H9 (cell line): ENCODE measurements at regions not wholly inside any gene's neighbourhood (a gene's known extent, or its start where the extent isn't known, plus 50 kb on each side); places are given as distances from the start of the nearest gene placed in this dataset.

Source experiments
- DNase-seq: peaks from one replicate; pipeline ENCODE4 v3.0.0-alpha.2; 2017
- H2AFZ ChIP-seq: one replicate; pipeline ENCODE4 v1.6.1; 2013; ENCODE audit warnings: mild to moderate bottlenecking, low read length, control low read depth, moderate library complexity
- H2AK5ac ChIP-seq: 2 replicates; pipeline ENCODE4 v1.6.1; 2013; ENCODE audit warnings: low read length, control low read depth, mixed read lengths; ENCODE audit not compliant: insufficient read length
- H2BK120ac ChIP-seq: one replicate; pipeline ENCODE4 v1.6.1; 2013; ENCODE audit warnings: low read depth, mild to moderate bottlenecking, low read length, control low read depth, inconsistent platforms; ENCODE audit not compliant: poor library complexity, severe bottlenecking
- H2BK12ac ChIP-seq: 2 replicates; pipeline ENCODE4 v1.6.1; 2013; ENCODE audit warnings: low read length, control low read depth, mixed read lengths, low read depth; ENCODE audit not compliant: insufficient read length
- H2BK15ac ChIP-seq: 2 replicates; pipeline ENCODE4 v1.6.1; 2013; ENCODE audit warnings: low read depth, low read length, control low read depth
- H2BK20ac ChIP-seq: one replicate; pipeline ENCODE4 v1.6.1; 2013; ENCODE audit warnings: low read depth, mild to moderate bottlenecking, low read length, control low read depth, inconsistent platforms; ENCODE audit not compliant: poor library complexity, severe bottlenecking
- H2BK5ac ChIP-seq: 2 replicates; pipeline ENCODE4 v1.6.1; 2013; ENCODE audit warnings: low read length, control low read depth, mixed read lengths; ENCODE audit not compliant: insufficient read length
- H3K14ac ChIP-seq: 2 replicates; pipeline ENCODE4 v1.6.1; 2013; ENCODE audit warnings: low read length, control low read depth; ENCODE audit not compliant: insufficient read depth
- H3K18ac ChIP-seq: 2 replicates; pipeline ENCODE4 v1.6.1; 2013; ENCODE audit warnings: low read depth, mild to moderate bottlenecking, mixed read lengths, low read length, control low read depth; ENCODE audit not compliant: insufficient read length
- H3K23ac ChIP-seq: 2 replicates; pipeline ENCODE4 v1.6.1; 2013; ENCODE audit warnings: low read length, control low read depth, mixed read lengths, low read depth; ENCODE audit not compliant: insufficient read length
- H3K23me2 ChIP-seq: 2 replicates; pipeline ENCODE4 v1.6.1; 2013; ENCODE audit warnings: low read depth, mild to moderate bottlenecking, mixed read lengths, low read length, control low read depth; ENCODE audit not compliant: insufficient read length, poor library complexity, severe bottlenecking
- H3K27ac ChIP-seq: 2 replicates; pipeline ENCODE4 v1.5.1; 2013; ENCODE audit warnings: low read length, control low read depth, mixed read lengths, low read depth; ENCODE audit not compliant: insufficient read length
- H3K27me3 ChIP-seq: 2 replicates; pipeline ENCODE4 v1.6.1; 2013; ENCODE audit warnings: low read length, control low read depth, inconsistent platforms; ENCODE audit not compliant: insufficient read depth
- H3K4ac ChIP-seq: 2 replicates; pipeline ENCODE4 v1.6.1; 2013; ENCODE audit warnings: low read depth, mild to moderate bottlenecking, control low read depth, inconsistent platforms, low read length, moderate library complexity
- H3K4me1 ChIP-seq: 2 replicates; pipeline ENCODE4 v1.6.1; 2013; ENCODE audit warnings: low read length, control low read depth, inconsistent platforms; ENCODE audit not compliant: insufficient read depth
- H3K4me2 ChIP-seq: 2 replicates; pipeline ENCODE4 v1.6.1; 2013; ENCODE audit warnings: low read length, control low read depth, mixed read lengths; ENCODE audit not compliant: insufficient read length, insufficient read depth
- H3K56ac ChIP-seq: 2 replicates; pipeline ENCODE4 v1.6.1; 2013; ENCODE audit warnings: low read depth, mild to moderate bottlenecking, mixed read lengths, low read length, control low read depth; ENCODE audit not compliant: insufficient read length
- H3K79me1 ChIP-seq: 2 replicates; pipeline ENCODE4 v1.6.1; 2013; ENCODE audit warnings: low read depth, mild to moderate bottlenecking, moderate library complexity, low read length, control low read depth, inconsistent platforms; ENCODE audit not compliant: insufficient read depth, poor library complexity, severe bottlenecking
- H3K79me2 ChIP-seq: 2 replicates; pipeline ENCODE4 v1.6.1; 2013; ENCODE audit warnings: low read length, control low read depth, inconsistent platforms; ENCODE audit not compliant: insufficient read depth
- H3K9ac ChIP-seq: 2 replicates; pipeline ENCODE4 v1.6.1; 2013; ENCODE audit warnings: low read length, control low read depth, mixed read lengths; ENCODE audit not compliant: insufficient read length; ENCODE audit errors: extremely low read depth
- H3K9me3 ChIP-seq: one replicate; pipeline ENCODE4 v1.6.1; 2013; ENCODE audit warnings: low read depth, low read length, inconsistent platforms; ENCODE audit not compliant: control insufficient read depth
- H3T11ph ChIP-seq: one replicate; pipeline ENCODE4 v1.6.1; 2013; ENCODE audit warnings: mild to moderate bottlenecking, low read length, control low read depth, inconsistent platforms
- H4K20me1 ChIP-seq: one replicate; pipeline ENCODE4 v1.6.1; 2013; ENCODE audit not compliant: control insufficient read depth, insufficient read length, insufficient read depth
- H4K5ac ChIP-seq: 2 replicates; pipeline ENCODE4 v1.6.1; 2013; ENCODE audit warnings: low read depth, mild to moderate bottlenecking, mixed read lengths, low read length, control low read depth; ENCODE audit not compliant: insufficient read length
- H4K8ac ChIP-seq: replicated peaks from 2 replicates; pipeline ENCODE4 v1.6.1; 2013; ENCODE audit warnings: low read length, control low read depth, mixed read lengths, low read depth; ENCODE audit not compliant: insufficient read length
- H4K91ac ChIP-seq: 2 replicates; pipeline ENCODE4 v1.6.1; 2013; ENCODE audit warnings: low read depth, mild to moderate bottlenecking, moderate library complexity, mixed read lengths, low read length, control low read depth; ENCODE audit not compliant: insufficient read length
- H3K27ac Mint-ChIP-seq, 3 experiments: 2 replicates in 2 of 3; 3 replicates in 1 of 3; pipeline ENCODE4 v1.8.0; 2020 to 2021; ENCODE audit warnings: mixed read lengths in 3 of 3, mild to moderate bottlenecking in 1 of 3, moderate library complexity in 1 of 3
- H3K27me3 Mint-ChIP-seq: 2 replicates; pipeline ENCODE4 v1.8.0; 2021; ENCODE audit warnings: low read depth, mild to moderate bottlenecking, moderate library complexity, mixed read lengths
- H3K36me3 Mint-ChIP-seq, 3 experiments: 2 replicates in 2 of 3; 3 replicates in 1 of 3; pipeline ENCODE4 v1.8.0; 2020 to 2021; ENCODE audit warnings: low read depth in 3 of 3, mixed read lengths in 3 of 3; ENCODE audit not compliant: insufficient read depth in 1 of 3
- H3K4me1 Mint-ChIP-seq, 2 experiments: 2 replicates each; pipeline ENCODE4 v1.8.0; 2020; ENCODE audit warnings: mixed read lengths in 2 of 2
- H3K4me3 Mint-ChIP-seq, 2 experiments: 2 replicates in 1 of 2; 3 replicates in 1 of 2; pipeline ENCODE4 v1.8.0; 2020 to 2021; ENCODE audit warnings: mild to moderate bottlenecking in 2 of 2, mixed read lengths in 2 of 2, moderate library complexity in 1 of 2
- H3K9me3 Mint-ChIP-seq, 2 experiments: 2 replicates in 1 of 2; 3 replicates in 1 of 2; pipeline ENCODE4 v1.8.0; 2020; ENCODE audit warnings: mild to moderate bottlenecking in 2 of 2, mixed read lengths in 2 of 2, moderate library complexity in 1 of 2
- WGBS: extraction: QIAGEN DNeasy Blood & Tissue Kit; methylation state at CpG from one replicate; pipeline ENCODE4 v1.1.7; 2013; ENCODE audit warnings: missing lambda C conversion rate, low lambda C conversion rate, mixed read lengths; ENCODE audit not compliant: insufficient read length; ENCODE audit errors: extremely low coverage; 5-methylcytosine and 5-hydroxymethylcytosine counted together
- TF ChIP-seq, protein P1 (sequence below): fragments of 200-600 bp; sonication (generic); conservative IDR thresholded peaks from 3 replicates; pipeline ENCODE4 v1.8.0; 2021; ENCODE audit warnings: antibody characterized with exemption, mild to moderate bottlenecking

DNA sequence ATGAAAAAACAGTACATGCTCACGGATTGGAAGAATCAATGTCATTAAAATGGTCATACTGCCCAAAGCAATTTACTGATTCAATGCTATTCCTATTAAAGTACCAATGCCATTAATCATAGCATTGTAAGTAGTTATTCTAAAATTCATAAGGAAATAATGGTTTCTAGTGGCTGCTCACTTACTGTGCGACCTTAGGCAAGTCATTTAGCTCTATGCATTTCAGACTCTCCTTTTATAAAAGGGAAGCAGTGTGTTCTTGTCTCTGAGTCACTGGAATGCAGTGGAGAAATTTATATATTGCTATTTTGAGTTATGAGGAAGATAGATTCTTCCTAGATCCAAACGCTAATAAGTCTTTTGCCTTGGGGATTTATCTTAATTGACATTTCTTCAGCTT is 174.8 kb downstream of the KCNA4 start:
- Histone ChIP-seq H4K8ac (no peak overlapping the region), H2BK12ac (no peak overlapping the region), H3K27me3 (no peaks in the 10 kb centered on the region), H3K23me2 (no peaks in the 10 kb centered on the region), H4K20me1 (no peaks in the 10 kb centered on the region), H2BK120ac (no peak overlapping the region), H2AFZ (no peak overlapping the region), H3T11ph (no peak overlapping the region), H2AK5ac (no peak overlapping the region), H3K27ac (no peak overlapping the region), H4K91ac (no peak overlapping the region), H3K4ac (no peak overlapping the region), H2BK20ac (no peak overlapping the region), H3K79me1 (no peaks in the 10 kb centered on the region), H3K56ac (no peak overlapping the region), H2BK5ac (no peak overlapping the region), H2BK15ac (no peak overlapping the region), H3K14ac (no peak overlapping the region), H3K4me1 (no peaks in the 10 kb centered on the region), H3K9ac (no peak overlapping the region), H3K23ac (no peak overlapping the region), H3K4me2 (no peak overlapping the region), H3K79me2 (no peaks in the 10 kb centered on the region), H3K9me3 (no peaks in the 10 kb centered on the region), H3K18ac (no peak overlapping the region), H4K5ac (no peak overlapping the region)
- Mint-ChIP-seq H3K27me3 (no peaks in the 10 kb centered on the region; the same call in 1 of the 2 replicates), H3K27ac (no peak overlapping the region), H3K4me3 (no peak overlapping the region), H3K9me3 (no peaks in the 10 kb centered on the region), H3K36me3 (no peaks in the 10 kb centered on the region), H3K4me1 (peaks cover 0 to 4% of the 10 kb centered on the region in 2 experiments; a peak in 1 of 4 replicates)
- DNase-seq = no peak
- WGBS = no CpG with 5 or more reads among the region's 3 CpGs
- TF ChIP-seq, protein P1, sequence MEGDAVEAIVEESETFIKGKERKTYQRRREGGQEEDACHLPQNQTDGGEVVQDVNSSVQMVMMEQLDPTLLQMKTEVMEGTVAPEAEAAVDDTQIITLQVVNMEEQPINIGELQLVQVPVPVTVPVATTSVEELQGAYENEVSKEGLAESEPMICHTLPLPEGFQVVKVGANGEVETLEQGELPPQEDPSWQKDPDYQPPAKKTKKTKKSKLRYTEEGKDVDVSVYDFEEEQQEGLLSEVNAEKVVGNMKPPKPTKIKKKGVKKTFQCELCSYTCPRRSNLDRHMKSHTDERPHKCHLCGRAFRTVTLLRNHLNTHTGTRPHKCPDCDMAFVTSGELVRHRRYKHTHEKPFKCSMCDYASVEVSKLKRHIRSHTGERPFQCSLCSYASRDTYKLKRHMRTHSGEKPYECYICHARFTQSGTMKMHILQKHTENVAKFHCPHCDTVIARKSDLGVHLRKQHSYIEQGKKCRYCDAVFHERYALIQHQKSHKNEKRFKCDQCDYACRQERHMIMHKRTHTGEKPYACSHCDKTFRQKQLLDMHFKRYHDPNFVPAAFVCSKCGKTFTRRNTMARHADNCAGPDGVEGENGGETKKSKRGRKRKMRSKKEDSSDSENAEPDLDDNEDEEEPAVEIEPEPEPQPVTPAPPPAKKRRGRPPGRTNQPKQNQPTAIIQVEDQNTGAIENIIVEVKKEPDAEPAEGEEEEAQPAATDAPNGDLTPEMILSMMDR = no peak
